ENCODE measurements at regions not wholly inside any gene's neighbourhood (a gene's known extent, or its start where the extent isn't known, plus 50 kb on each side); places are given as distances from the start of the nearest gene placed in this dataset.

DNA sequence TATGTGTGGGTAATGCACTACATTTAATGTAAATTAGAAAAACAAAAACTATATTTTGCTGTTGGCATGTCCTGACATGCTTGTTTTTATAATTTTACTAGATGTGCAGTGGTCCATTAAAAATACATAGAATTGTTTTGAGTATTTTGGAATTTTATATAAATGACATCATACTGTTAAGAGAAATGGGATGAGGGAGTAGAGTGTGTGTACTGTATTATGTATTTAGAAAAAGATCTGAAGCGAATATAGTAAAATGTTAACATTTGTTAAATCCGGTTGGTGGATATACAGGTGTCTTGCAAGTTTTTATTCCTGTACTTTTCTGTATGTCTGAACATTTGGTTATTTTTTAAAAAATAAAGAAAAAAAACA lies 288.4 kb upstream of the SATB1 start:
- TF ChIP-seq TCF12 (IDR thresholded peaks at IDR 0.05; ENCODE audit: low read depth) (no peak), RAD21 (IDR thresholded peaks at IDR 0.05; ENCODE audit: low read depth) (no peak), TAF1 (IDR thresholded peaks at IDR 0.05; ENCODE audit: low read depth) (no peak), YY1 (IDR thresholded peaks at IDR 0.05; ENCODE audit: low read depth) (no peak)

Data from Ishikawa (cell line).